Hippocampal formation (tissue), 2 donors: ENCODE measurements at regions not wholly inside any gene's neighbourhood (a gene's known extent, or its start where the extent isn't known, plus 50 kb on each side); places are given as distances from the start of the nearest gene placed in this dataset.

Experiments
- DNase-seq, 2 donors: peaks; one replicate each; lab custom pipeline; 2025; lab: John Stamatoyannopoulos, UW

DNA sequence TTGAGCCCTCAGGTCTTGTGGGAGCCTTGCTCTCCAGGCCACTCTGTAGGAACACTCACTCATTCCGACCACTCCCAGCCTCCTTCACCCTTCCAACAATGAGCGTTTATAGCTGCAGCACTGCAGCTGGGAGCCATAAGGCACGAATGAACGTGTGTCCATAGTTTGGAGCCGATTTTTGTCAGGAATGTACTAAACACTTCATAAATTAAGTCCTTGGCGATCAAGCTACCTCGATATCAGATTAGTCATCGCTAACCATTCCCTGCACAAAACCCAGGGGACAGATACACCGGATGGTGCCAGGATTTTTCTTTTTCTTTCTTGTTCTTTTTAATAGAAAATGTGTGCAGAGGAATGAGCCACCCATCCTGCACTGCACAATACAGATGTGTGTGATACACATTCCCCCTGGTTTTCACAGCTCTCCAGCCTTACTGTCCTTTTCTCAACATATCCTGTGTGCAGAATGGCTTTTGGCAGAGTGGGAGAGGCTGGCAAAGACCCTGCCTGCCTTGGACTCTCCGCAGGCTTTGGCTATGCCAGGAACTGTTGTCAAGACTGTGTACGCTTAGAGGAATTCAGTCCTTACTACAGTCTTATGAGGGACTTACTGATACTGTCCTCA is 68.4 kb upstream of the ELAC2 start:
- DNase-seq, result no peak

DNA sequence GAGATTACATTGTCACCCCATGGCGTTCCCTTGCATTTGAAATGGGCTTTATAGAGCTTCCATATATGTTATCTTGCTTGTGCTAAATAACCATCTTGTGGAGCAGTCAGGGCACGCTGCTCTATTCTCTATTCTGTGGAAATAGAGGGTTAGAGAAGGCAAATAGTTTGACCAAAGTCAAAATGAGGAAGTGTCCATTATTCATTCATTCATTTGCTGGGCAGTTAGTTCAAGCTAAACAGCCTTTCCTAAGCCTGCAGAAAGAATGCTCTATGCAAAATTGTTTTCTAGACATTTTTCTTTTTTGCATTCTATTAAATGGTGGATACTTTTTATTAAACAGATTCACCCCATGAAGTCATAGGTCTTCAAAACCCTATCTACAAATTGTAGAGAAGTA is 67.8 kb upstream of the ELAC2 start:
- no peak for DNase-seq

DNA sequence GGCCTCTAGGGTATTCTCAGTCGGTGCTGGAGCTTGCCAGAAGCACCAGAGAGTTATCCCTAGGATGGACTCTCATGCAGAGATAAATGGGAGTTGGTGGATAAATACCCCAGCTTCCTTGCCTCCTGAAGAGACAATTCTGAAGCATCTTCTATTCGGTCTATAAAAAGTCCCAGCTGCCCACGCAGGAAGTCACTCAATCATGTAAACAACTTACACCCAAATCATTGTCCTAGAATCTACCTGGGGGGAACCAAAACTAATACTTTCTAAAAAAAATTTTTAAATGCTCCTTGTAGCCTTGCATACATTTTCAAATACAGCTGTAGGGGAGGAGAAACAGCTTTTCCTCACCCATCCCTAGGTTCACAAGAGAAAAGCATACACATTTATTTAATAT is 66.6 kb upstream of the ELAC2 start:
- no peak for DNase-seq

DNA sequence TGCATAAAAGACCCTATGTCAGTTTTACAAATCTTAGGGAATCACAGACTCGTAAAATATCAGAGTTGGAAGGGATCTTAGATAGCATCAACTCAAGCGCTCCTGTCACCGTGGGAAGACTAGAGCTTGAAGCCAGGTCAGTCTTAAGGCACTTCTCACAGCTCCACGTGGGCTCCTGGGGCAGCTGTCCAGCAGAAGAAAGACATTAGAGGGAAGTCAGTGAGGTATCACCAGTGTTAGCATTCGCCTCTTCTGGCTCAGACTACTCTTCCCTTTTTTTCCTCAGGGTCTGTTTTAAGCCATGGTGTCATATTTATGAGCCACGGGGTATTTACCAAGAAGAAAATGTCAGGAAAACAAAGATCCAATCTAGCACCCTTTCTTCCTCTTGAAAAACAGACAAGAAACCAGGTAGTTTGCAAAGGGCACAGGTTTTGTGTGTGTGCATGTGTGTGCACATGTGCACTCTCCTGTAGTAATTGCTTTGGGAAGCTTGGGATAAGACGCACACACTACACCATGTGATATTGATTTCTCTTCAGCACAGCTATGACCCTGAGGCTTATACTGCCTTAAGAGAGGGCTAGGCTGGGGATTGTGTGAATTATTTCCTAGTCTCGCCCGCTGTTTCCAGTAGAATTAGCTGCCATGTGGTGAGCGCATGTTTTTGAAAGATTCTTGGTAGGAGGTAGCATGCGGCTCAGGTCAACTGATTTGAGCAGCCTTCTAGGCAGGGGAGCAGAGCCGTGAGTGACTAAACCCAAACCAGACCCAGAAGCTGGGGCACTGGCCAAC is 61.0 kb upstream of the ELAC2 start:
- DNase-seq, result no peak

DNA sequence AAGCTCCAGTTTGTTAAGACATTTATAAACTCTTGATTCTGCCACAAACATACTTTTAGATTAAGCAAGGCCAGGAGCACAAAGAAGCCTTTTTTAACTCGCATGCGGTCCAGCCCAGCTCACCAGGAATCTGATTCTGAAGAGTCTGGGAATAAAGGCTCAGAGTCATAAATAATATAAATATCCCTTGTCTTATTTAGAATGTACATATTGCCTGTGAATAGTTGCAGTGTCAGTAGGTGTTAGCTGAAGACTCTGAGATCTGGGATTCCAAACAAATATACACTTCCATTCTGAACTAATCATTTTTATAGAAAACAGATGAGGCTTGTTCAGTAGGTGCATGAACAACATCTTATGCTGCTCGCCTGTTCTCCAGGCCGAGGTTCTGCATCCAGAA is 59.1 kb upstream of the ELAC2 start:
- no peak for DNase-seq

DNA sequence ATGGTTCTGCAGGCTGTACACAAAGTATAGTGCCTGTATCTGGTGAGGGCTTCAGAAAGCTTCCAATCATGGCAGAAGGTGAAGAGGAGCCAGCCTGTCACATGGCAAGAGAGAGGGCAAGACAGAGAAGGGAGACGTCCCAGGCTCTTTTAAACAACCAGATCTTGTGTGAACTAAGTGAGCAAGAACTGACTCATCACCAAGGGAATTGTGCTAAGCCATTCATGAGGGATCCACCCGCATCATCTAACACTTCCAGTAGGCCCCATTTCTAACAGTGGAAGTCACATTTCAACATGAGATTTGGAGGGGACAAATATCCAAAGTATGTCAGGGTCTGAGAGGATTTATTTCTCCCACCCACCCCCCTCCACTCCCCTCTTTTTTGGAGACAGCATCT is 56.2 kb upstream of the ELAC2 start:
- DNase-seq, result no peak

DNA sequence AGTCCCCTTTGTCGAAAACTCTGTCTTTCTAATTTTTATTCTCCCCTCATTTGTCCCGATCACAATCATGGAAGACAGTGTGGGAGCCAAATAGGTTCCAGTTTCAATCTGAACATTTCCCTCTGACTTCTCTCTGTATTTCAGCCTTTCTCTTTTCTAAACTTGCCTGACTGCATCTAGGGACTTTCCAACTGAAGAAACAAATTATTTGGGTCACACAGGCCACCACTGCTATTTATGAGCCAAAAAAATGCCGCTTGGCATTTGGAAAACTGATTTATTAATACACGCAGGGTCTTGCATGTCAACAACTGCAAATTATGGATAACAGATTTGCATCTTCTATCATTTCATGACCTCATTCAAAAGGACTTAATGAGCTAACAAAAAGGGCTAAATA is 55.2 kb upstream of the ELAC2 start:
- no peak for DNase-seq

DNA sequence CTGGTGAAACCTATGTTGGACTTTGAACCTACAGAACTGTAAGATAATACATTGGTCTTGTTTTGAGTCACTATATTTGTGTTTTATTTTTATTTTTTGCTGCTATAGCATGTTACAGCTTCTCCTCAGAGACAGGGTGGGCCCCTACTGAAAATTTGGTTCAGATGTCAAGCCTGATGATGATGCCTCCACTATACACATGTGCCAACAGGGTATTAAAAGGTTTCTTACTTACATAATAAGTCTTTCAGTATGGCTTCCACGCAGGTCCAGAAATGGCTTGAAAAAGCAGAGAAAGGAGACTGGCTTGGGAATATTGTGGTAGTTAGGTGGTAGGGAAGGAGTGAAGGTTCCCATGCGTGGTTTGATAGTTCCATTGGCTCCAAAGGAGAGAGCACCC is 52.9 kb upstream of the ELAC2 start:
- DNase-seq, result no peak

DNA sequence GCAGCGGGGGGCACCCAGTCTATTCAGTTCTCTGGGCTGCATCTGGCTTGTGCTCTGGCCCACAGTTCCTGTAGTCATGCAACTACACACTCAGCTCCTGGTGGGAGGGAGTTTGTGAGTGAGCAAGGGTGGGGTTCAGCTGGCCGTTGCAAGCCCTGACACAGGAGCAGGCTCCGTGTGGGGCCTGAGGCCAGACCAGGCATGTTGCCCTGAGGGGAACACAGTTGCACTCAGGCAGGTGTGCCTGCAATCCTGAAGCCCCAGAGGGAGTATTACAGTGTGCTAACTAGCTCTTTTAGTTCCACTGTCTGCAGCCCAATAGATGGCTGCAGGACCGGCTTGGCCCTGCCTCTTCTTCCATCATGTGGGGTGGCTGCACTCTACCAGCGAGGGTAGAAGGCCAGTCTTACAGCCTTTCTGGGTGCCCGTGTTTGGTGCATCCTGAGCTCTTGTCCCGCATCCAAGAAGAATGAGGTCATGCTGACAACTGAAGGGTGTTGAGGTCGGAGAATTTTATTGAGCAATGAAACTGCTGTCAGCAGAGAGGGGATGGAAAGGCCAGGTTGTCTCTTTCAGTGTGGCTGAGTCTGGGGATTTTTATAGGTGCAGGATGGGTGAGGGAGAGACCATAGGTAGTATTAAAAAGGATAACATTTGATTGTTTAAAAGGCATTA is 49.9 kb upstream of the ELAC2 start:
- no peak for DNase-seq
